Transverse colon (tissue), 4 donors: ENCODE measurements at regions not wholly inside any gene's neighbourhood (a gene's known extent, or its start where the extent isn't known, plus 50 kb on each side); places are given as distances from the start of the nearest gene placed in this dataset.

Experiments
- DNase-seq: peaks from one replicate; pipeline ENCODE4 v3.0.0-alpha.2; 2019
- H3K27ac ChIP-seq, 4 donors: fragments of 200-600 bp; sonication (generic); 2 replicates each; pipeline ENCODE4 v1.5.1; 2016 to 2018; ENCODE audit warnings: inconsistent platforms in 4 of 4
- H3K27me3 ChIP-seq: fragments of 200-600 bp; sonication (generic); 2 replicates; pipeline ENCODE4 v1.5.1; 2017; ENCODE audit warnings: inconsistent platforms
- H3K36me3 ChIP-seq, 4 donors: fragments of 200-600 bp; sonication (generic); 2 replicates each; pipeline ENCODE4 v1.5.1; 2017 to 2019; ENCODE audit warnings: inconsistent platforms in 4 of 4
- H3K4me1 ChIP-seq, 4 donors: fragments of 200-600 bp; sonication (generic); 2 replicates each; pipeline ENCODE4 v1.5.1; 2017 to 2020; ENCODE audit warnings: inconsistent platforms in 4 of 4
- H3K4me3 ChIP-seq, 4 donors: fragments of 200-600 bp; sonication (generic); 1 replicate in 1 of 4; 2 replicates in 3 of 4; pipeline versions ENCODE4 v1.5.1 to v1.6.1; 2017 to 2019; ENCODE audit warnings: inconsistent platforms in 4 of 4
- H3K9me3 ChIP-seq, 2 donors: fragments of 200-600 bp; sonication (generic); 2 replicates each; pipeline ENCODE4 v1.5.1; 2017 to 2019; ENCODE audit warnings: inconsistent platforms in 2 of 2
- CTCF ChIP-seq, 5 experiments: fragments of 200-600 bp in 3 of 5; fragments of 450-650 bp in 2 of 5; sonication (generic) in 3 of 5; IDR thresholded peaks; 1 replicate in 2 of 5; 2 replicates in 3 of 5; pipeline ENCODE4 v1.5.1; 2016 to 2017; ENCODE audit warnings: antibody characterized with exemption in 5 of 5, inconsistent platforms in 3 of 5, mild to moderate bottlenecking in 2 of 5, moderate library complexity in 1 of 5
- EP300 ChIP-seq: sonication (generic); formaldehyde crosslinking; IDR thresholded peaks from one replicate; pipeline ENCODE4 v1.6.1; 2017; ENCODE audit warnings: antibody characterized with exemption, low read depth
- POLR2A ChIP-seq: fragments of 450-650 bp; IDR thresholded peaks from one replicate; pipeline ENCODE4 v1.6.1; 2016; ENCODE audit warnings: antibody characterized with exemption, mild to moderate bottlenecking, moderate library complexity
- POLR2AphosphoS5 ChIP-seq, 3 donors: sonication (generic); formaldehyde crosslinking; IDR thresholded peaks; one replicate each; pipeline ENCODE4 v1.6.1; 2016; ENCODE audit warnings: antibody characterized with exemption in 3 of 3
- WGBS, 2 donors: methylation state at CpG; one replicate each; pipeline ENCODE4 v1.1.5; 2018; ENCODE audit warnings: low coverage in 1 of 2; 5-methylcytosine and 5-hydroxymethylcytosine counted together
- in situ Hi-C, 4 donors: fragments of 200-750 bp; cut with MboI; loops; one replicate each; pipeline versions ENCODE4 v1.15.0 to v1.15.1; 2017; ENCODE audit warnings: low sequenced_read_pairs in 3 of 4, low pct_ligation_motif_present in 1 of 4, low pct_unique_long_range_greater_than_20kb in 1 of 4
- intact Hi-C: fragments of 100-400 bp; cut with DNase I; formaldehyde crosslinking; loops from one replicate; pipeline ENCODE4 v1.15.1; 2023; ENCODE audit warnings: low total_unique reads

- H3K9me3 ChIP-seq: no peaks in the 10 kb centered on the region
- H3K27me3 ChIP-seq: no peaks in the 10 kb centered on the region
- WGBS, 2 donors: 76 to 83% methylated on average over 4 of the region's 4 CpGs
- no peak overlapping the region for H3K4me3 ChIP-seq
- no peak for TF ChIP-seq POLR2A
- no peak for TF ChIP-seq CTCF (IDR thresholded peaks at IDR 0.05)
- TF ChIP-seq EP300: no peak
- no peak for TF ChIP-seq POLR2AphosphoS5 (IDR thresholded peaks at IDR 0.05)
- intact Hi-C loops: no loop called here
- H3K27ac ChIP-seq: no peak overlapping the region
- no peak for DNase-seq
- in situ Hi-C loops: no loop called here
- peaks cover 0 to 10% (median 4%) of the 10 kb centered on the region in 4 donors for H3K4me1 ChIP-seq
- no peaks in the 10 kb centered on the region for H3K36me3 ChIP-seq
These were observed 49.7 kb downstream of the KLF12 start for GRCh38 chr13:74084375-74084935.

GRCh38 chr13:74082741-74083160, 51.5 kb downstream of the KLF12 start:
- Histone ChIP-seq H3K4me3 (no peak overlapping the region), H3K4me1 (peaks cover 0 to 10% (median 4%) of the 10 kb centered on the region in 4 donors), H3K27me3 (no peaks in the 10 kb centered on the region), H3K36me3 (no peaks in the 10 kb centered on the region), H3K27ac (no peak overlapping the region), H3K9me3 (no peaks in the 10 kb centered on the region)
- WGBS, 2 donors: 60 to 68% methylated on average over 3 of the region's 3 CpGs
- in situ Hi-C loops: no loop called here
- intact Hi-C loops: no loop called here
- no peak for DNase-seq
- no peak for TF ChIP-seq EP300

GRCh38 chr13:74080762-74081161, 53.4 kb downstream of the KLF12 start:
- TF ChIP-seq CTCF (IDR thresholded peaks at IDR 0.05): no peak
- TF ChIP-seq EP300: no peak
- no peak for TF ChIP-seq POLR2A
- no peak for TF ChIP-seq POLR2AphosphoS5 (IDR thresholded peaks at IDR 0.05)
- H3K36me3 ChIP-seq: no peaks in the 10 kb centered on the region
- H3K4me3 ChIP-seq: no peak overlapping the region
- WGBS, 2 donors: 81% methylated on average over 1 of the region's 1 CpG; no CpG with 5 or more reads in 1 of the 2 donors
- H3K27ac ChIP-seq: no peak overlapping the region
- no peak for DNase-seq
- no peaks in the 10 kb centered on the region for H3K9me3 ChIP-seq
- intact Hi-C loops (no loop called here), in situ Hi-C loops (no loop called here)
- H3K4me1 ChIP-seq: peaks cover 0 to 10% (median 4%) of the 10 kb centered on the region in 4 donors
- no peaks in the 10 kb centered on the region for H3K27me3 ChIP-seq

- H3K27ac ChIP-seq: peak overlapping the region in 3 of 4 donors; percentile 5 to 31 (median 8)
These were observed 56.4 kb downstream of the KLF12 start for GRCh38 chr13:74077792-74078191.

More at GRCh38 chr13:74077792-74078191, 56.4 kb downstream of the KLF12 start:
- H3K36me3 ChIP-seq: no peaks in the 10 kb centered on the region
- no peak for DNase-seq
- H3K4me3 ChIP-seq: no peak overlapping the region
- intact Hi-C loops: no loop called here
- 40 to 61% methylated on average over 1 to 2 of the region's 2 CpGs for WGBS, 2 donors
- peaks cover 0 to 16% (median 6%) of the 10 kb centered on the region in 4 donors for H3K4me1 ChIP-seq
- in situ Hi-C loops: no loop called here
- no peaks in the 10 kb centered on the region for H3K9me3 ChIP-seq
- TF ChIP-seq POLR2A: no peak
- TF ChIP-seq CTCF (IDR thresholded peaks at IDR 0.05): no peak
- TF ChIP-seq EP300: no peak
- TF ChIP-seq POLR2AphosphoS5 (IDR thresholded peaks at IDR 0.05): no peak
- H3K27me3 ChIP-seq: no peaks in the 10 kb centered on the region
